Gastrocnemius medialis (tissue), 4 donors: ENCODE measurements at regions not wholly inside any gene's neighbourhood (a gene's known extent, or its start where the extent isn't known, plus 50 kb on each side); places are given as distances from the start of the nearest gene placed in this dataset.
"Not testable (repeated sequence)": the region's sequence is repeated elsewhere in the genome, so short reads cannot be mapped to it uniquely, and the experiment has no call there.

Source experiments
- ATAC-seq, 2 donors: fragments of 150-250 bp; one replicate each; pipeline ENCODE4 v1.9.1; 2016
- DNase-seq, 2 donors: peaks; one replicate each; pipeline ENCODE4 v3.0.0-alpha.2; 2019
- H3K27ac ChIP-seq, 4 donors: fragments of 200-600 bp; sonication (generic); 1 replicate in 1 of 4; 2 replicates in 3 of 4; pipeline ENCODE4 v1.5.1; 2016 to 2018; ENCODE audit warnings: mild to moderate bottlenecking in 2 of 4, moderate library complexity in 1 of 4
- H3K27me3 ChIP-seq, 3 donors: fragments of 200-600 bp; sonication (generic) in 2 of 3; 1 replicate in 1 of 3; 2 replicates in 2 of 3; pipeline versions ENCODE4 v1.5.1 to v1.6.0; 2016 to 2019; ENCODE audit warnings: mild to moderate bottlenecking in 1 of 3, moderate library complexity in 1 of 3
- H3K36me3 ChIP-seq, 2 donors: fragments of 200-600 bp; sonication (generic) in 1 of 2; one replicate each; pipeline ENCODE4 v1.5.1; 2017 to 2018
- H3K4me1 ChIP-seq, 2 donors: fragments of 200-600 bp; sonication (generic) in 1 of 2; one replicate each; pipeline ENCODE4 v1.5.1; 2016 to 2017; ENCODE audit warnings: mild to moderate bottlenecking in 2 of 2
- H3K4me3 ChIP-seq, 4 donors: fragments of 200-600 bp; sonication (generic) in 3 of 4; 1 replicate in 1 of 4; 2 replicates in 3 of 4; pipeline ENCODE4 v1.5.1; 2016 to 2019; ENCODE audit warnings: mild to moderate bottlenecking in 2 of 4
- H3K9me3 ChIP-seq, 3 donors: fragments of 200-600 bp; sonication (generic) in 2 of 3; 1 replicate in 1 of 3; 2 replicates in 2 of 3; pipeline ENCODE4 v1.5.1; 2016 to 2019
- CTCF ChIP-seq, 5 experiments: fragments of 450-650 bp in 3 of 5; fragments of 200-600 bp in 2 of 5; sonication (generic) in 2 of 5; IDR thresholded peaks in 4 of 5; conservative IDR thresholded peaks in 1 of 5; 1 replicate in 4 of 5; 2 replicates in 1 of 5; pipeline ENCODE4 v1.5.1; 2016 to 2019; ENCODE audit warnings: antibody characterized with exemption in 5 of 5, mild to moderate bottlenecking in 3 of 5, moderate library complexity in 3 of 5
- POLR2A ChIP-seq, 2 donors: fragments of 450-650 bp; IDR thresholded peaks; one replicate each; pipeline ENCODE4 v1.6.1; 2017; ENCODE audit warnings: antibody characterized with exemption in 2 of 2, mild to moderate bottlenecking in 2 of 2, moderate library complexity in 2 of 2
- in situ Hi-C, 4 donors: fragments of 200-750 bp; cut with MboI; loops; one replicate each; pipeline versions ENCODE4 v1.15.0 to v1.8.0; 2017; ENCODE audit warnings: low sequenced_read_pairs in 4 of 4
- intact Hi-C: fragments of 100-400 bp; cut with DNase I; formaldehyde crosslinking; loops from one replicate; pipeline ENCODE4 v1.15.1; 2023; ENCODE audit warnings: low total_unique reads

DNA sequence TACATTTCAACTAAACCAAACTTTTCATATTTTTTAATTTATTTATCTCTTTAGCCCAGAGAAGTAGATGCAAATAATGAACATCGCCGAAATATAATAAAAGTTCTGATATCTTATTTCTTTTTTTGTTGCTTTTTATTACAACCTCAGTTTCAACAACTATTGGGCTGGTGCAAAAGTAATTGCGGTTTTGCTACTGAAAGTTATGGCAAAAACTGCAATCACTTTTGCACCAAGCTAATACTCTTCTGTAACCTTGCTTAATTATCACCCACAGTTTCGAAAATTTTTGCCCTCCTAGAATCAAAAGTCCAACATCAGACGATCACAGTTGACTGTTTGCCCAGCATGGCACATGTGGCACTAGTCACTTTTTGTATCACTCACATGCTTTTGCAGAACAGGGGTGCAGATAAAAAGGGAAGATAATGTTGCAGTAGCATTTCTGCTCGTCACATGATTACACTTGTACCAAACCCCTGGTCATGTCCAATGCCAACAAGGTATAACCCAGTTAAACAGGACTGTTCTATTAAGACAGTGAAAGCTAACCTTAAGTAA is 242.4 kb upstream of the GALNT5 start:
- no peaks in the 10 kb centered on the region for H3K36me3 ChIP-seq
- no peak for TF ChIP-seq POLR2A (IDR thresholded peaks at IDR 0.05)
- no peak for TF ChIP-seq CTCF (IDR thresholded peaks at IDR 0.05 in 4 of 5, conservative IDR thresholded peaks at IDR 0.05 in 1 of 5)
- ATAC-seq (no peak), DNase-seq (no peak)
- H3K27me3 ChIP-seq, result no peaks in the 10 kb centered on the region
- H3K9me3 ChIP-seq, result no peaks in the 10 kb centered on the region
- H3K27ac ChIP-seq, result no peak overlapping the region
- intact Hi-C loops, result no loop called here
- in situ Hi-C loops, result no loop called here
- H3K4me3 ChIP-seq, result no peak overlapping the region
- no peaks in the 10 kb centered on the region for H3K4me1 ChIP-seq

DNA sequence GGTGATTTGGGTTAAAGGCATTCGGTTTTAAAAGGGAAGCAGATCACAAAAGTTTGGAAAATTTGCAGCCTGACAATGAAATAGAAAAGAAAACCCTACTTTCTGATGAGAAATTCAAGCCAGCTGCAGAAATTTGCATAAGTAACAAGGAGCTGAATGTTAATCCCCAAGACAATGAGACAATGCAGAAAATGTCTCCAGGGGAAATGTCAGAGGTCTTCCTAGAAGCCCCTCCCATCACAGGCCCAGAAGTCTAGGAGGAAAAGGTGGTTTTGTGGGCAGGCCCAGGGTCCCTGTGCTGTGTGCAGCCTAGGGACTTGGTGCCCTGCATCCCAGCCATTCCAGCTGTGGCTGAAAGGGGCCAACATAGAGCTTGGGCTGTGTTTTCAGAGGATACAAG is 234.2 kb upstream of the GALNT5 start:
- H3K4me1 ChIP-seq, H3K4me3 ChIP-seq, intact Hi-C loops, H3K27ac ChIP-seq, H3K36me3 ChIP-seq, H3K9me3 ChIP-seq, in situ Hi-C loops, H3K27me3 ChIP-seq, ATAC-seq, DNase-seq: not testable (repeated sequence)

- H3K36me3 ChIP-seq, result no peaks in the 10 kb centered on the region
- TF ChIP-seq CTCF (IDR thresholded peaks at IDR 0.05 in 4 of 5, conservative IDR thresholded peaks at IDR 0.05 in 1 of 5) (no peak), POLR2A (IDR thresholded peaks at IDR 0.05) (no peak)
- no peak overlapping the region for H3K27ac ChIP-seq
- H3K27me3 ChIP-seq, result no peaks in the 10 kb centered on the region
- no peak for ATAC-seq
- no peak overlapping the region for H3K4me3 ChIP-seq
- no peaks in the 10 kb centered on the region for H3K9me3 ChIP-seq
- intact Hi-C loops (no loop called here), in situ Hi-C loops (no loop called here)
- H3K4me1 ChIP-seq, result no peaks in the 10 kb centered on the region
- DNase-seq, result no peak
These were observed 233.4 kb upstream of the GALNT5 start for GRCh38 chr2:157024129-157024528.

DNA sequence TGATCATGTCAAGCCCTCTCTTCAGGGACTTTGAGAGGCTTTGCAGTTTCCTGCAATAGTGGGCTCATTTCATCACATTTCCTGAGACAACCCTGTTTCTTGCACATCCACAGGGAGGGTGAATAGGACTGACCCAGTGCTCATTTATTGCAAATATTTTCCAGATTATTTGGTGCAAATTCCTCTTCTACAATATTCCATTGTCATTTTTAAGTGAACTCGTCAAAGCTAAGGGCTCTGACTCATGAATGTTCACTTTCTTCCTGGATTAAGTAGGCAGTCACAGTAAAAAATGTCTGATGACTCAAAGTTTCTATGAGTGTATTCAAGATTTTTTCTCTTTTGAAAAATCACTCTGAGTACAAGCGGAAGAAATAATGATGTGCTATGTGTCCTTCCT is 225.5 kb upstream of the GALNT5 start:
- no peak overlapping the region for H3K4me3 ChIP-seq
- H3K27me3 ChIP-seq, result no peaks in the 10 kb centered on the region
- ATAC-seq, result no peak
- H3K27ac ChIP-seq, result no peak overlapping the region
- H3K4me1 ChIP-seq, result no peaks in the 10 kb centered on the region
- H3K9me3 ChIP-seq, result no peaks in the 10 kb centered on the region
- in situ Hi-C loops, result no loop called here
- TF ChIP-seq POLR2A (IDR thresholded peaks at IDR 0.05), result no peak
- TF ChIP-seq CTCF (IDR thresholded peaks at IDR 0.05 in 4 of 5, conservative IDR thresholded peaks at IDR 0.05 in 1 of 5), result no peak
- no peaks in the 10 kb centered on the region for H3K36me3 ChIP-seq
- intact Hi-C loops, result no loop called here
- no peak for DNase-seq

DNA sequence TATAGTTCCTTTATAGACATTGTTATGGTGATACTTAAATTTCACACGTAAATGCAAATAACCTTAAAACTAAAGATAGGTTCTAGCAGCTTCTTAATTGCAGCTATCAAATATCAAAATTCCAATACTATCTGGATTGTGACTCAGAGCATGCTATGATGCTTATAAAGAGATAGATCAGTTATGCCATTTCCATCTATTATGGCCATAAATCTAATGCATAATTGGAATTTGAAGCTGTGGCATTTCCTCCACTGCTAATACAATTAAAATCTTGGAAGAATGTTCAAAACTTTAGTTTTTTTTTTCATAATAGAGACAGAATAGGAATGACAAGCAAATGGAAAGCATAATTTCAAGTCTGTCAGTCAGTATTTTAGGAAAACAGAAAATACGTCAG is 220.8 kb upstream of the GALNT5 start:
- ATAC-seq (no peak), DNase-seq (no peak)
- no peaks in the 10 kb centered on the region for H3K4me1 ChIP-seq
- H3K36me3 ChIP-seq, result no peaks in the 10 kb centered on the region
- TF ChIP-seq POLR2A (IDR thresholded peaks at IDR 0.05) (no peak), CTCF (IDR thresholded peaks at IDR 0.05 in 4 of 5, conservative IDR thresholded peaks at IDR 0.05 in 1 of 5) (no peak)
- no peak overlapping the region for H3K4me3 ChIP-seq
- in situ Hi-C loops, result no loop called here
- no peak overlapping the region for H3K27ac ChIP-seq
- no peaks in the 10 kb centered on the region for H3K27me3 ChIP-seq
- no peaks in the 10 kb centered on the region for H3K9me3 ChIP-seq
- intact Hi-C loops, result no loop called here
